DMS153 (cell line): ENCODE measurements at regions not wholly inside any gene's neighbourhood (a gene's known extent, or its start where the extent isn't known, plus 50 kb on each side); places are given as distances from the start of the nearest gene placed in this dataset.
"Not testable (repeated sequence)": the region's sequence is repeated elsewhere in the genome, so short reads cannot be mapped to it uniquely, and the experiment has no call there.

Experiments used
- DNase-seq: peaks from one replicate; lab custom pipeline; 2025; lab: John Stamatoyannopoulos, UW

GRCh38 chr18:61676773-61677434 is 215.9 kb downstream of the RNF152 start:
- no peak for DNase-seq

GRCh38 chr18:61669320-61669719 is 223.5 kb downstream of the RNF152 start:
- no peak for DNase-seq

- no peak for DNase-seq
These were observed 225.8 kb downstream of the RNF152 start for GRCh38 chr18:61666876-61667590.

GRCh38 chr18:61664419-61665084 is 228.3 kb downstream of the RNF152 start:
- no peak for DNase-seq

GRCh38 chr18:61662726-61663125 is 230.1 kb downstream of the RNF152 start:
- no peak for DNase-seq

- no peak for DNase-seq
These were observed 234.4 kb downstream of the RNF152 start for GRCh38 chr18:61658431-61658830.

- DNase-seq = no peak
These were observed 235.6 kb downstream of the RNF152 start for GRCh38 chr18:61657066-61657732.

GRCh38 chr18:61655630-61656029 is 237.2 kb downstream of the RNF152 start:
- DNase-seq = no peak

- DNase-seq = no peak
These were observed 238.8 kb downstream of the RNF152 start for GRCh38 chr18:61653823-61654551.

GRCh38 chr18:61651880-61652268 is 240.9 kb downstream of the RNF152 start:
- no peak for DNase-seq

GRCh38 chr18:61651145-61651879 is 241.5 kb downstream of the RNF152 start:
- no peak for DNase-seq

GRCh38 chr18:61643884-61644647 is 248.7 kb downstream of the RNF152 start:
- no peak for DNase-seq

GRCh38 chr18:61639886-61640285 is 252.9 kb downstream of the RNF152 start:
- DNase-seq = no peak

GRCh38 chr18:61637905-61638595 is 254.8 kb downstream of the RNF152 start:
- DNase-seq = no peak

GRCh38 chr18:61637319-61637718 is 255.5 kb downstream of the RNF152 start:
- peak; percentile 41 for DNase-seq

- peak; percentile 67 for DNase-seq
These were observed 256.8 kb downstream of the RNF152 start for GRCh38 chr18:61635901-61636528.

- no peak for DNase-seq
These were observed 264.7 kb downstream of the RNF152 start for GRCh38 chr18:61628085-61628484.

GRCh38 chr18:61624631-61625030 is 268.2 kb downstream of the RNF152 start:
- not testable (repeated sequence) for DNase-seq

- no peak for DNase-seq
These were observed 273.0 kb downstream of the RNF152 start for GRCh38 chr18:61619783-61620182.
